NCI-H524 treated with DMSO at 0.1 percent for 48 hours (cell line): ENCODE measurements at regions not wholly inside any gene's neighbourhood (a gene's known extent, or its start where the extent isn't known, plus 50 kb on each side); places are given as distances from the start of the nearest gene placed in this dataset.
"Not testable (repeated sequence)": the region's sequence is repeated elsewhere in the genome, so short reads cannot be mapped to it uniquely, and the experiment has no call there.

Experiments
- DNase-seq: peaks from one replicate; lab custom pipeline; 2025; lab: John Stamatoyannopoulos, UW

GRCh38 chr15:58361273-58361759 lies 70.5 kb upstream of the LIPC start:
- DNase-seq = no peak

- DNase-seq = no peak
Measured at GRCh38 chr15:58362262-58362922, 69.4 kb upstream of the LIPC start.

- not testable (repeated sequence) for DNase-seq
Measured at GRCh38 chr15:58363118-58363517, 68.7 kb upstream of the LIPC start.

- not testable (repeated sequence) for DNase-seq
Measured at GRCh38 chr15:58363673-58364072, 68.1 kb upstream of the LIPC start.

DNA sequence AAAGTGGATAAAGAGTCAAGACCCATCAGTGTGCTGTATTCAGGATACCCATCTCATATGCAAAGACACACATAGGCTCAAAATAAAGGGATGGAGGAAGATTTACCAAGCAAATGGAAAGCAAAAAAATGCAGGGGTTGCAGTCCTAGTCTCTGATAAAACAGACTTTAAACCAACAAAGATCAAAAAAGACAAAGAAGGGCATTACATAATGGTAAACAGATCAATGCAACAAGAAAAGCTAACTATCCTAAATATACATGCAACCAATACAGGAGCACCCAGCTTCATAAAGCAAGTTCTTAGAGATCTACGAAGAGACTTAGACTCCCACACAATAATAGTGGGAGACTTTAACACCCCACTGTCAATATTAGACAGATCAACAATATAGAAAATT lies 66.7 kb upstream of the LIPC start:
- not testable (repeated sequence) for DNase-seq

DNA sequence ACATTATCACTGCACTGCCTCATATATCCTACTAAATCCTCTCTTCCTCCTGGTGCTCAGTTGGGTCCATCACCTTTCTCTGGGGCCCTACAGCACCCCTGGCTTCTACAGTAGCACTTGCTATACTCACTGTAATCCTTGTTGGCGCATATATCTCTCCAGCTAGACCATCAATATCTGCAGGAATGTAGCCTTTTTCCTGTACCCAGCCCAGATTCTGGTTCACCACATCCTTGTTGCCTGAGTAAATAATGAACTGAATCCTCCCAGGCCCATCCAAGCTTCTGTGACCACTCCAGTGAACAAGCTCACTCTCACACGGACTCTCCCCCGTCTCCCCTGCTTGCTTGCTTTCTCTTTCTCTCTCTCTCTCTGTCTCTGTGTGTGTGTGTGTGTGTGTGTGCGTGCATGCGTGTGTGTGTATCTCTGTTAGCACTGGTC lies 62.5 kb upstream of the LIPC start:
- DNase-seq = no peak

GRCh38 chr15:58369956-58370355 lies 61.8 kb upstream of the LIPC start:
- no peak for DNase-seq

GRCh38 chr15:58374147-58374546 lies 57.6 kb upstream of the LIPC start:
- no peak for DNase-seq

GRCh38 chr15:58377193-58377592 lies 54.6 kb upstream of the LIPC start:
- no peak for DNase-seq

- no peak for DNase-seq
Measured at GRCh38 chr15:58378241-58379085, 53.3 kb upstream of the LIPC start.

DNA sequence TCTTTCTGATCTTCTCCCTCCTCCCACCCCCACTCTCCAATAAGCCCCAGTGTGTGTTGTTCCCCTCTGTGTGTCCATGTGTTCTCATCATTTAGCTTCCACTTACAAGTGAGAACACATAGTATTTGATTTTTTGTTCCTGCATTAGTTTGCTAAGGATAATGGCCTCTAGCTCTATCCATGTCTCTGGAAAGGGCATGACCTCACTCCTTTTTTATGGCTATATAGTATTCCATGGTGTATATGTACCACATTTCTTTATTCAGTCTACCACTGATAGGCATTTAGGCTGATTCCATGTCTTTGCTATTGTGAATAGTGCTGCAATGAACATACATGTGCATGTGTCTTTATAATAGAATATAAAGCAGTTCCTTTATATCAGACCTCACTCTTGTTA lies 52.3 kb upstream of the LIPC start:
- DNase-seq = not testable (repeated sequence)

- no peak for DNase-seq
Measured at GRCh38 chr15:58380280-58380945, 51.4 kb upstream of the LIPC start.

DNA sequence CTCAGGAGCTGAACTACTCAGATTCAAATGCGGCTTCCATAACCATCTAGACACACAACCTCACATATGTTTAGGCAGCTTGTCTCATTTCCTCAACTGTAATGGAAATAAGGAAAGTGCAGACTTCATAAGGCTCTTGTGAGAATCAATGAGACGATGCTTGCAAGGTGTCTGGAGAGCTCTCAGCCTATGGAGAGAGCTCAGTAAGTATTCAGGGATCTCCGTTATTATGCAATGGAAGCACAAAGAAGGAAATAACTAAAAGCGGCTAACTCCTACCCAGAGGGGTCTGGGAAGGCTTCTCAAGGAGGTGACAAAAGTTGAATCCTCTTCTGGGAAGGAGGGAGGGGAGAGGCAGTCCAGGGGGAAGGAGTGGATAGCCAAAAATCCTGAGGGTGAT lies 50.1 kb upstream of the LIPC start:
- no peak for DNase-seq
